Spleen (tissue), 7 donors: ENCODE measurements at regions not wholly inside any gene's neighbourhood (a gene's known extent, or its start where the extent isn't known, plus 50 kb on each side); places are given as distances from the start of the nearest gene placed in this dataset.

ENCODE experiments used
- POLR2A ChIP-seq, 3 donors: fragments of 450-650 bp; IDR thresholded peaks; one replicate each; pipeline ENCODE4 v1.5.1; 2017; ENCODE audit warnings: antibody characterized with exemption in 3 of 3, mild to moderate bottlenecking in 1 of 3
- POLR2AphosphoS5 ChIP-seq, 3 donors: sonication (generic); formaldehyde crosslinking; IDR thresholded peaks; one replicate each; pipeline ENCODE4 v1.5.1; 2017; ENCODE audit warnings: antibody characterized with exemption in 3 of 3
- TF ChIP-seq, protein P1 (sequence below), 11 experiments: fragments of 200-600 bp in 7 of 11; fragments of 450-650 bp in 4 of 11; sonication (generic) in 4 of 11; IDR thresholded peaks in 8 of 11; conservative IDR thresholded peaks in 3 of 11; 1 replicate in 7 of 11; 2 replicates in 4 of 11; pipeline versions ENCODE4 v1.4.0 to v1.8.0; 2016 to 2021; ENCODE audit warnings: antibody characterized with exemption in 11 of 11, inconsistent platforms in 4 of 11, mild to moderate bottlenecking in 1 of 11
- donor health status: DM: no; HTN: no; CAD: no; lungs with moderate emphysema.
- donor health status: DM: no; HTN: no; CAD: no.
- donor health status: DM: no; HTN: no; CAD: no.

GRCh38 chr6:84416043-84416657 is 188.7 kb upstream of the CEP162 start:
- TF ChIP-seq, protein P1, sequence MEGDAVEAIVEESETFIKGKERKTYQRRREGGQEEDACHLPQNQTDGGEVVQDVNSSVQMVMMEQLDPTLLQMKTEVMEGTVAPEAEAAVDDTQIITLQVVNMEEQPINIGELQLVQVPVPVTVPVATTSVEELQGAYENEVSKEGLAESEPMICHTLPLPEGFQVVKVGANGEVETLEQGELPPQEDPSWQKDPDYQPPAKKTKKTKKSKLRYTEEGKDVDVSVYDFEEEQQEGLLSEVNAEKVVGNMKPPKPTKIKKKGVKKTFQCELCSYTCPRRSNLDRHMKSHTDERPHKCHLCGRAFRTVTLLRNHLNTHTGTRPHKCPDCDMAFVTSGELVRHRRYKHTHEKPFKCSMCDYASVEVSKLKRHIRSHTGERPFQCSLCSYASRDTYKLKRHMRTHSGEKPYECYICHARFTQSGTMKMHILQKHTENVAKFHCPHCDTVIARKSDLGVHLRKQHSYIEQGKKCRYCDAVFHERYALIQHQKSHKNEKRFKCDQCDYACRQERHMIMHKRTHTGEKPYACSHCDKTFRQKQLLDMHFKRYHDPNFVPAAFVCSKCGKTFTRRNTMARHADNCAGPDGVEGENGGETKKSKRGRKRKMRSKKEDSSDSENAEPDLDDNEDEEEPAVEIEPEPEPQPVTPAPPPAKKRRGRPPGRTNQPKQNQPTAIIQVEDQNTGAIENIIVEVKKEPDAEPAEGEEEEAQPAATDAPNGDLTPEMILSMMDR (IDR thresholded peaks at IDR 0.05 in 8 of 11, conservative IDR thresholded peaks at IDR 0.05 in 3 of 11): no peak
- TF ChIP-seq POLR2AphosphoS5 (IDR thresholded peaks at IDR 0.05) (no peak), POLR2A (IDR thresholded peaks at IDR 0.05) (no peak)
